ENCODE measurements at regions not wholly inside any gene's neighbourhood (a gene's known extent, or its start where the extent isn't known, plus 50 kb on each side); places are given as distances from the start of the nearest gene placed in this dataset.
"Not testable (repeated sequence)": the region's sequence is repeated elsewhere in the genome, so short reads cannot be mapped to it uniquely, and the experiment has no call there.

GRCh38 chr10:6704896-6705295 lies 124.8 kb upstream of the PRKCQ start (continued):
- TF ChIP-seq, protein P1, sequence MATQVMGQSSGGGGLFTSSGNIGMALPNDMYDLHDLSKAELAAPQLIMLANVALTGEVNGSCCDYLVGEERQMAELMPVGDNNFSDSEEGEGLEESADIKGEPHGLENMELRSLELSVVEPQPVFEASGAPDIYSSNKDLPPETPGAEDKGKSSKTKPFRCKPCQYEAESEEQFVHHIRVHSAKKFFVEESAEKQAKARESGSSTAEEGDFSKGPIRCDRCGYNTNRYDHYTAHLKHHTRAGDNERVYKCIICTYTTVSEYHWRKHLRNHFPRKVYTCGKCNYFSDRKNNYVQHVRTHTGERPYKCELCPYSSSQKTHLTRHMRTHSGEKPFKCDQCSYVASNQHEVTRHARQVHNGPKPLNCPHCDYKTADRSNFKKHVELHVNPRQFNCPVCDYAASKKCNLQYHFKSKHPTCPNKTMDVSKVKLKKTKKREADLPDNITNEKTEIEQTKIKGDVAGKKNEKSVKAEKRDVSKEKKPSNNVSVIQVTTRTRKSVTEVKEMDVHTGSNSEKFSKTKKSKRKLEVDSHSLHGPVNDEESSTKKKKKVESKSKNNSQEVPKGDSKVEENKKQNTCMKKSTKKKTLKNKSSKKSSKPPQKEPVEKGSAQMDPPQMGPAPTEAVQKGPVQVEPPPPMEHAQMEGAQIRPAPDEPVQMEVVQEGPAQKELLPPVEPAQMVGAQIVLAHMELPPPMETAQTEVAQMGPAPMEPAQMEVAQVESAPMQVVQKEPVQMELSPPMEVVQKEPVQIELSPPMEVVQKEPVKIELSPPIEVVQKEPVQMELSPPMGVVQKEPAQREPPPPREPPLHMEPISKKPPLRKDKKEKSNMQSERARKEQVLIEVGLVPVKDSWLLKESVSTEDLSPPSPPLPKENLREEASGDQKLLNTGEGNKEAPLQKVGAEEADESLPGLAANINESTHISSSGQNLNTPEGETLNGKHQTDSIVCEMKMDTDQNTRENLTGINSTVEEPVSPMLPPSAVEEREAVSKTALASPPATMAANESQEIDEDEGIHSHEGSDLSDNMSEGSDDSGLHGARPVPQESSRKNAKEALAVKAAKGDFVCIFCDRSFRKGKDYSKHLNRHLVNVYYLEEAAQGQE (IDR thresholded peaks at IDR 0.05; ENCODE audit: unreplicated experiment): no peak

- not testable (repeated sequence) for H4K20me1 ChIP-seq (replicated peaks; ENCODE audit: insufficient read depth); DNase-seq (ENCODE audit: low spot score); H3K36me3 Mint-ChIP-seq (ENCODE audit: low read depth); H3K4me3 Mint-ChIP-seq; H3K36me3 ChIP-seq (ENCODE audit: insufficient read depth); H2AFZ ChIP-seq; H3K79me2 ChIP-seq (replicated peaks; ENCODE audit: insufficient read depth); H3K4me3 ChIP-seq; H3K9me2 ChIP-seq (ENCODE audit: insufficient read depth); H3F3A ChIP-seq (replicated peaks; ENCODE audit: low read depth); H3K27me3 Mint-ChIP-seq (ENCODE audit: insufficient read depth, low read depth, poor library complexity); ATAC-seq; H3K4me1 ChIP-seq (ENCODE audit: insufficient read depth); H3K27me3 ChIP-seq (ENCODE audit: insufficient read depth); H3K4me2 ChIP-seq; H3K27ac Mint-ChIP-seq; H3K9me3 Mint-ChIP-seq; H3K4me1 Mint-ChIP-seq; H3K27ac ChIP-seq (ENCODE audit: low read depth)
Measured at GRCh38 chr10:6702833-6703232, 122.8 kb upstream of the PRKCQ start.

DNA sequence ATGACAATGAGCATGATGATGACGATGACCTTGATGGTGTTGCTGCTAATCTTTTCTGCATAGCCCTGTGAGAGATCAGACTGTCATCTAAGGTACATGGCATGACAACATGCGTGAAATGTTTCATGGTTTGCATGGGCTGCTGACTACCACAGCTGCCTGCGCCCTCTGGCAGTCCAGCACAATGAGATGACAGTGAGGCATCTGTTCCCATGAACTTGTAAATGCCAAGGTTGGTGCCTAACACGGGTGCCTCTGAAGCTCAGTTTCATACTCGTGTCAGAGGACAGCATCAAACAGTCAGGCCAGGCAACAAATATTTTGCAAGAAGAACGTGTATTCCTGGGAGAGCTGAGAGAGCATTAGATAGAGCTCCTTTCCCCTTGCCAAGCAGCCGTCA lies 122.0 kb upstream of the PRKCQ start:
- no peak for ATAC-seq
- no peak overlapping the region for H3K27ac Mint-ChIP-seq
- H3K9me2 ChIP-seq (ENCODE audit: insufficient read depth): no peaks in the 10 kb centered on the region
- TF ChIP-seq EZH2phosphoT487 (IDR thresholded peaks at IDR 0.05; ENCODE audit: unreplicated experiment): no peak
- TF ChIP-seq, protein P2, sequence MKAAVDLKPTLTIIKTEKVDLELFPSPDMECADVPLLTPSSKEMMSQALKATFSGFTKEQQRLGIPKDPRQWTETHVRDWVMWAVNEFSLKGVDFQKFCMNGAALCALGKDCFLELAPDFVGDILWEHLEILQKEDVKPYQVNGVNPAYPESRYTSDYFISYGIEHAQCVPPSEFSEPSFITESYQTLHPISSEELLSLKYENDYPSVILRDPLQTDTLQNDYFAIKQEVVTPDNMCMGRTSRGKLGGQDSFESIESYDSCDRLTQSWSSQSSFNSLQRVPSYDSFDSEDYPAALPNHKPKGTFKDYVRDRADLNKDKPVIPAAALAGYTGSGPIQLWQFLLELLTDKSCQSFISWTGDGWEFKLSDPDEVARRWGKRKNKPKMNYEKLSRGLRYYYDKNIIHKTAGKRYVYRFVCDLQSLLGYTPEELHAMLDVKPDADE (IDR thresholded peaks at IDR 0.05): no peak
- TF ChIP-seq, protein P3, sequence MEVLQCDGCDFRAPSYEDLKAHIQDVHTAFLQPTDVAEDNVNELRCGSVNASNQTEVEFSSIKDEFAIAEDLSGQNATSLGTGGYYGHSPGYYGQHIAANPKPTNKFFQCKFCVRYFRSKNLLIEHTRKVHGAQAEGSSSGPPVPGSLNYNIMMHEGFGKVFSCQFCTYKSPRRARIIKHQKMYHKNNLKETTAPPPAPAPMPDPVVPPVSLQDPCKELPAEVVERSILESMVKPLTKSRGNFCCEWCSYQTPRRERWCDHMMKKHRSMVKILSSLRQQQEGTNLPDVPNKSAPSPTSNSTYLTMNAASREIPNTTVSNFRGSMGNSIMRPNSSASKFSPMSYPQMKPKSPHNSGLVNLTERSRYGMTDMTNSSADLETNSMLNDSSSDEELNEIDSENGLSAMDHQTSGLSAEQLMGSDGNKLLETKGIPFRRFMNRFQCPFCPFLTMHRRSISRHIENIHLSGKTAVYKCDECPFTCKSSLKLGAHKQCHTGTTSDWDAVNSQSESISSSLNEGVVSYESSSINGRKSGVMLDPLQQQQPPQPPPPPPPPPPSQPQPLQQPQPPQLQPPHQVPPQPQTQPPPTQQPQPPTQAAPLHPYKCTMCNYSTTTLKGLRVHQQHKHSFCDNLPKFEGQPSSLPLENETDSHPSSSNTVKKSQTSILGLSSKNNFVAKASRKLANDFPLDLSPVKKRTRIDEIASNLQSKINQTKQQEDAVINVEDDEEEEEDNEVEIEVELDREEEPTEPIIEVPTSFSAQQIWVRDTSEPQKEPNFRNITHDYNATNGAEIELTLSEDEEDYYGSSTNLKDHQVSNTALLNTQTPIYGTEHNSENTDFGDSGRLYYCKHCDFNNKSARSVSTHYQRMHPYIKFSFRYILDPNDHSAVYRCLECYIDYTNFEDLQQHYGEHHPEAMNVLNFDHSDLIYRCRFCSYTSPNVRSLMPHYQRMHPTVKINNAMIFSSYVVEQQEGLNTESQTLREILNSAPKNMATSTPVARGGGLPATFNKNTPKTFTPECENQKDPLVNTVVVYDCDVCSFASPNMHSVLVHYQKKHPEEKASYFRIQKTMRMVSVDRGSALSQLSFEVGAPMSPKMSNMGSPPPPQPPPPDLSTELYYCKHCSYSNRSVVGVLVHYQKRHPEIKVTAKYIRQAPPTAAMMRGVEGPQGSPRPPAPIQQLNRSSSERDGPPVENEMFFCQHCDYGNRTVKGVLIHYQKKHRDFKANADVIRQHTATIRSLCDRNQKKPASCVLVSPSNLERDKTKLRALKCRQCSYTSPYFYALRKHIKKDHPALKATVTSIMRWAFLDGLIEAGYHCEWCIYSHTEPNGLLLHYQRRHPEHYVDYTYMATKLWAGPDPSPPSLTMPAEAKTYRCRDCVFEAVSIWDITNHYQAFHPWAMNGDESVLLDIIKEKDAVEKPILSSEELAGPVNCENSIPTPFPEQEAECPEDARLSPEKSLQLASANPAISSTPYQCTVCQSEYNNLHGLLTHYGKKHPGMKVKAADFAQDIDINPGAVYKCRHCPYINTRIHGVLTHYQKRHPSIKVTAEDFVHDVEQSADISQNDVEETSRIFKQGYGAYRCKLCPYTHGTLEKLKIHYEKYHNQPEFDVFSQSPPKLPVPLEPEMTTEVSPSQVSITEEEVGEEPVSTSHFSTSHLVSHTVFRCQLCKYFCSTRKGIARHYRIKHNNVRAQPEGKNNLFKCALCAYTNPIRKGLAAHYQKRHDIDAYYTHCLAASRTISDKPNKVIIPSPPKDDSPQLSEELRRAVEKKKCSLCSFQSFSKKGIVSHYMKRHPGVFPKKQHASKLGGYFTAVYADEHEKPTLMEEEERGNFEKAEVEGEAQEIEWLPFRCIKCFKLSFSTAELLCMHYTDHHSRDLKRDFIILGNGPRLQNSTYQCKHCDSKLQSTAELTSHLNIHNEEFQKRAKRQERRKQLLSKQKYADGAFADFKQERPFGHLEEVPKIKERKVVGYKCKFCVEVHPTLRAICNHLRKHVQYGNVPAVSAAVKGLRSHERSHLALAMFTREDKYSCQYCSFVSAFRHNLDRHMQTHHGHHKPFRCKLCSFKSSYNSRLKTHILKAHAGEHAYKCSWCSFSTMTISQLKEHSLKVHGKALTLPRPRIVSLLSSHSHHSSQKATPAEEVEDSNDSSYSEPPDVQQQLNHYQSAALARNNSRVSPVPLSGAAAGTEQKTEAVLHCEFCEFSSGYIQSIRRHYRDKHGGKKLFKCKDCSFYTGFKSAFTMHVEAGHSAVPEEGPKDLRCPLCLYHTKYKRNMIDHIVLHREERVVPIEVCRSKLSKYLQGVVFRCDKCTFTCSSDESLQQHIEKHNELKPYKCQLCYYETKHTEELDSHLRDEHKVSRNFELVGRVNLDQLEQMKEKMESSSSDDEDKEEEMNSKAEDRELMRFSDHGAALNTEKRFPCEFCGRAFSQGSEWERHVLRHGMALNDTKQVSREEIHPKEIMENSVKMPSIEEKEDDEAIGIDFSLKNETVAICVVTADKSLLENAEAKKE (CRISPR knock-in tag; IDR thresholded peaks at IDR 0.05): no peak
- TF ChIP-seq CREB1 (CRISPR knock-in tag; IDR thresholded peaks at IDR 0.05; ENCODE audit: low read depth): no peak
- no peak for TF ChIP-seq JUNB (IDR thresholded peaks at IDR 0.05; ENCODE audit: unreplicated experiment)

More for the DNA sequence above, 122.0 kb upstream of the PRKCQ start:
- Histone ChIP-seq H3K36me3 (ENCODE audit: insufficient read depth) (no peaks in the 10 kb centered on the region), H3K4me2 (no peak overlapping the region), H3K27me3 (ENCODE audit: insufficient read depth) (no peaks in the 10 kb centered on the region), H4K20me1 (replicated peaks; ENCODE audit: insufficient read depth) (no peaks in the 10 kb centered on the region), H3F3A (replicated peaks; ENCODE audit: low read depth) (no peaks in the 10 kb centered on the region; the same call in 1 of the 2 replicates), H3K27ac (ENCODE audit: low read depth) (no peak overlapping the region), H3K4me1 (ENCODE audit: insufficient read depth) (no peaks in the 10 kb centered on the region), H3K4me3 (no peak overlapping the region), H3K79me2 (replicated peaks; ENCODE audit: insufficient read depth) (no peaks in the 10 kb centered on the region), H2AFZ (no peak overlapping the region)
- Mint-ChIP-seq H3K36me3 (ENCODE audit: low read depth) (no peaks in the 10 kb centered on the region), H3K27me3 (ENCODE audit: insufficient read depth, low read depth, poor library complexity) (peaks cover 2% of the 10 kb centered on the region), H3K4me1 (peaks cover 8% of the 10 kb centered on the region), H3K4me3 (no peak overlapping the region), H3K9me3 (no peaks in the 10 kb centered on the region)
- DNase-seq (ENCODE audit: low spot score): no peak
